Smooth muscle cell of the brain vasculature (primary cell): ENCODE measurements at regions not wholly inside any gene's neighbourhood (a gene's known extent, or its start where the extent isn't known, plus 50 kb on each side); places are given as distances from the start of the nearest gene placed in this dataset.

Source experiments
- DNase-seq: peaks from one replicate; pipeline ENCODE4 v3.0.0-alpha.2; 2012; ENCODE audit warnings: low read depth, low spot score

DNA sequence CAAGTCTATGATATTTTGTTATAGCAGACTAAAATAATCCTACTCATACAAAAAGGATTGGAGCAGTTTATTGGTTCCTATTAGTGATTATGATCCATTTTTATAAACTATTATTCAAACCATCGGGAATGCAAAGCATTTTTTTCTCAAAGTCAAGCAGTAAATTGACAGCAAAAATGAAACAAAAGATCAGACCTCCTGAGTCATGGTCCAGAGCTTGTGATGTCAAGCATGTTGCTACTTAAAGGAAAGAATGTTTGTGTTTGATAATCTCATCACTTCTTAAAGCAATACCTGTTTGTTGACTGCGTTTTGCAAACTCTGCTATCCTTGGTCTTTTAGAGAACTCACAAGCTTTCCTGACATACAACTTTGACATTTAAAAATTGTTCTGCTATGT lies 204.4 kb downstream of the SAMD5 start:
- no peak for DNase-seq

DNA sequence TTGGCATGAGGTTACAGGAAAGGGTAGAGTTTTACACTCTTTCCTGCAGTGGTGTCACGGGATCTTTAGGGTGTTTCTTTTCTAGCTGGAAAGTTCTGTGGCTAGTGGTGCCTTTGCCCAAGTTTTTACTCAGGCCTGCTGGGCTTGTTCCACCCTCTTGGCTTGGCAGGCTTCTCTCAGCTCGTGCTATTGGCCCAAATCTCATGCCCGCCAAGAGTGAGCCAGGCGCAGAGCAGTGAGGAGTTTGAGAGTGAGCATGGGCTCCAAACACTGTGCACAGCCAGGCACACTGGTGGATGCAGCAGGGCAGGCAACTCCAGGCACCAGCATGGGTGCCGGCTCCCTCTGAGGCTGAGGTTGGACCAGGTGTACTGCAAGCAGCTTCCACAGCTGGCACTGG lies 206.5 kb downstream of the SAMD5 start:
- DNase-seq, result no peak

DNA sequence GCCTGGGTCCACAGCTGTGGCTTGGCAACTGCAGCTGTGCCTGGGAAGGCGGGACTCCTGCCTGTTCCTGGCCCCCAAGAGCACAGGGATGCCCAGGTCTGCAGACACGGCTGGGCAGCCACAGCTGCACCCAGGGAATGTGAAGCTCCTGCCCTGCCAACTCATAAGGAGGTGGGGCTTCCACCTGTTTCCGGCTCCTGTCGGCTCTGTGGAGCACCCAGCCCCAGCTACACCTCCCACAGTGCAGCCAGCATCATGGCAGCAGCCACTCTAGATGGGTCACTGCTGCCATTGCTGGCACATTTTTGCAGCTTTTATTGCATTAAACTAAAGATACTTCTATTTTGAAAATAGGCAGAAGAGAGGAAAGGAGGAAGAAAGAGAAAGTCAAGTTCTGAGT lies 207.9 kb downstream of the SAMD5 start:
- DNase-seq, result no peak

DNA sequence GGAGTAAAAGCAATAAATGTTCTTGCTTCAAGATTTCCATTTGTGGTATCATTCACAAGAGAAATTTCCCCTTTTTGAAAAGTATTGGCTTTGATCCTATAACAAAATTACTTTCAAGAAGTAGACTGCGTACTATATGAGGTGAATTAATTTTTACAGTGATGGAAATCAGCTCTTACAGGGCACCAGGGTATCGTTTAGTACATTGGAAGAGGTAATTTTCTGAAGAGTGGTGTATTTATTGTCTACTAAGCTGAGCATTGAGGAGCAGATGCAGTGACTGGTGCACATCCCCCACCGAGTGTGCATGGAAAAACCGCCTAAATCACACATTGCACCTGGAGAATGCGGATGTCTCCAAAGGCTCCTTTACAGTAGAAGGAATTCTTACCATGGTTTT lies 209.5 kb downstream of the SAMD5 start:
- no peak for DNase-seq

DNA sequence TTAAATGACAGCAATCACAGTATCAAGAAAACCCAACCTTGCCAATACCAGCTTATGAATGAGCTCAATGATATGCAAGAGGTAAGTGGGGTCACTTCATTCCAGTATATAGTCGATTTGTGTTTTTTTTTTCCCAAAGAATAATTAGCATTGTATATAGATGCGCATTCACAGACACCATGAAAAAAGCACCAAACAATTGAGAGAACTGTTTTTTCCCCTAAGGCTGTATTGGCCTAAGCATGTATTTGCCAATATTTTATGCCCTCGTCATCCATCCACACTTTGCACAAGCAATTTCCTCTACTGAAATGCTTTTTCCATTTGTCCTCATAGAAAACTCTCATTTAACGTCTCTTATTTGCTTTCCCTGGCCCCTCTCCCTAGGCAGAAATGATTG lies 213.7 kb downstream of the SAMD5 start:
- no peak for DNase-seq

DNA sequence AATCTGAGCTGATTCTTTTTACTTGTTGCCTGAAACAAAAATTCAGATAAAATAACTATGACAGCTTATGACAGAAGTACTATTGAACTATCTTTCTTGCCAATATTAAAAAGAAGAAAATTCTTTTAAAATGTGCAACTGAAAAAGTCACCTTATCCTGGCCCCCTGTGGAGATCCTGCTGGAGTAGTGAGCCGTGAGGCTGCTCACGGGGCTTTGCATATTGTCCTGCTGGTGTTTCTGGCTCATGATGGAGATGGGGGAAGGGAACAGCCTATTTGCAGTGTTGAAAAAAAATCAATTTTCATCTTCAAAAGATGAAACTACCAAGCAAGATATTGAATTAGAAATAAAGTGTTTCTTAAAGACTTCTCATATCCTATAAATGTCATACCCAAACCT lies 216.0 kb downstream of the SAMD5 start:
- no peak for DNase-seq

DNA sequence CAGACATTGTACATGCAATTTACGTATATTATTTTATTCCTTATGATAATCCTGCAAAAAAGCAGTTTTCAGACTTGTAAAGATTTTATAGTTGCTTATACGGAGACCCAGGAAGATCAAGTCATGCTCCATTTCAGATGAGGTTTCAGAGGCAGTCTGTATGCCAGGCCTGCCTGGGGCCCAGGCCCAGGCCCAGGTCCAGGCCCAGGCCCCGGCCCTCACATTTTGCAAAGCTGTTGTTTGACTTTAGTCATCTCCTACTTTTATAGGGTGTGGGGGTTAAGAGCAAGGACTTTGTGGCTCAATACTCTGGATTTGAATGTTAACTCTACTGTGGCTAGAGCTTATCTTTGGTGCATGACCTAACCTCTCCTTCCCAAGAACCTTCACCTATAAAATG lies 217.9 kb downstream of the SAMD5 start:
- DNase-seq, result no peak

DNA sequence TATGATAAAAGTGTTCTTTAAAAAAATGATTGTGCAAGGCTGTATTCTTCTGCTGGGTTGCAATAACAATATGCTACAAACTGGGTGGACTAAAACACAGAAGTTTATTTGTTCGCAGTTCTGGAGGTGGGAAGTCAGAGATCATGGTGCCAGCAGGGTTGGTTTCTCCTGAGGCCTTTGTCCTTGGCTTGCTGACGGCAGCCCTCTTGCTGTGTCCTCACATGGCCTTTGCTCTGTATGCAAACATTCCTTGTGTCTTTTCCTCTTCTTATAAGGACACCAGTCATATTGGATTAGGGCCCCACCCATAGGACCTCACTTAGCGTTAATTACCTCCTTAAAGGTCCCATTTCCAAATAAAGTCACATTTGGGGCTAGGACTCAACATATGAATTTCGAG lies 220.4 kb downstream of the SAMD5 start:
- DNase-seq, result no peak

DNA sequence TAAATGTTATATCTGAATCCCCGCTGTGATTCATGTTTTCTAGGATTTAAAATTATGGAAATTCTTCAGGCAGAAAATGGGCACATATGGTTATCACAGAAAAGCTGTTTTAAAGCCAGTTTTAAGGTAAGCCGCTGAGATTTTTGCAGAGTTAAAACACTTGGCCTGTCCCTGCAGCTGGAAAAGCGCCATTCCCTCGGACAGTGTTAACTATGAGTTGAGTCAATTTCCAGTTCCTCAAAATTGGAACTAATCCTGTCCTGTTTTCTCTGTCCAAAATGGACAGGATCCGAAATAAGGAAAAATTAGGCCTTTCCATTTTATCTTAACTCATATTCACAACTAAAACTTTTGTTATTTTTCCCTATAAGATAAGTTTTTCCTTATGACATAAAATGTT lies 225.2 kb downstream of the SAMD5 start:
- no peak for DNase-seq

DNA sequence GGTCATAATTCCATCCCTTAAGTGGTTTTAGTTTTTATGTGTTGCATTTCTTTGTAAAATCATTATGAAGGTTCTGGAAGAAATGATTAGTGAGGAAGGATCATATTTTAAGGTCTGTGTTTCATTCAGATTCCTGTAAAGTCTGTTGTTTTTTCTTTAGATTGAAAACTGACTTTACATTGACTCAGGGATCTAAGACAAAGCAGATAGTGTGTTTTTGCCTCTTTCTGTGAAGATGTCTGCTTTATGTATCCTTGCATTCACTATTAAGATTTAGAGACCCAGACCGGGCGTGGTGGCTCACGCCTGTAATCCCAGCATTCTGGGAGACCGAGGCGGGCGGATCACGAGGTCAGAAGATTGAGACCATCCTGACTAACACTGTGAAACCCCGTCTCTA lies 225.7 kb downstream of the SAMD5 start:
- DNase-seq, result no peak

DNA sequence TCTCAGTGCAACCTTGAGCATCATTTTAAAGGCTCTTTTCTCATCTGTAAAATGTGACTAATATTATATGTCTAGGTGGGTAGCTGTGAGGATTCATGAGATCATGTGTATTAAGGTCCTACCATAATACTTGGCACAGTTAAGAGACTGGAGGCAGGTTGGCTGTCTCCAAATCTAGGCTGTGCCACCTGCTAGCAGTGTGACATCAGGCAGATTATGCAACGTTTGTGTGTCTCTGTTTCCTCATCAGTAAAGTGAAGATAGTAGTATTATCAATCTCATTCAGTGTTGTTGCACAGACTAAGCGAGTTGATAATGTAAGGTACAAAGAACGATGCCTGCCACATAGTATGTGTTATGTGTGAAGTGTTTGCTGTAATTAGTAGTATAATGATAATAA lies 227.4 kb downstream of the SAMD5 start:
- no peak for DNase-seq

DNA sequence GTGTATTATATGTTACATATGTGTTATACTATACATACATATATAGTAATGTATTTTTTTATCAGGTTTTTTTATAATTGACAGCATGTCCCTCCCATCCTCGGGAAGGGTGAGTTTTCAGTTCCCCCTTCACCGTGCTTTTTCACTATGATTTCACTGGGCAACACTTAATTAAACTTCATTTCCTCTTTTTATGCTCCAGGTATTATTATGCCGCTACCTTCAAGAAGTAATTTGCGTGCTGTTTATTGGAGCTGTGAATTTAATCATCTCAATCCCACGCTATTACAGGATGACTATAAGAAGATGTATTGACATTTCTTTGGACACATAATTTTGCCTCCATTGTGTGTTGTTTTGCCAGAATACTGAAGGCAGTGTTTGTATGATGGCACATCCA lies 228.6 kb downstream of the SAMD5 start:
- no peak for DNase-seq

DNA sequence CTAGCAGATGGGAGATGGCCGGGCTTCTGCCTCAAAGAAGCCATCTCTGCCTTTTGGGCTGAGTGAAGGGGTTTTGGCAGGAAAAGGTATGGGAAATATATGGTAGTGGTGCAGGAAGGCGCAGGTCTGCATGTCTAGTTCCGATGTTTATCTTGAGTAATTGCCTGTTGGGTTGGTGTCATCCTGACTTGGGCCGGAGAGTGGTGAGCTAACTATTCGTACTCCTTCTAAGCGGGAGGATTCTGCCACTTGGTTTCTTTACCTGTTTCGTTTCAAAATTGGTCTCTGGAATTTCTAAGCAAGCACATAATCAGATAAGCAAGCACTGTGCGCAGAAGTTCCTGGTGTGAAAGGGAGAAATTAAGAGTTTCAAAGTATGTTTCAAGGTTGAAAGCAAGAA lies 229.6 kb downstream of the SAMD5 start:
- no peak for DNase-seq

DNA sequence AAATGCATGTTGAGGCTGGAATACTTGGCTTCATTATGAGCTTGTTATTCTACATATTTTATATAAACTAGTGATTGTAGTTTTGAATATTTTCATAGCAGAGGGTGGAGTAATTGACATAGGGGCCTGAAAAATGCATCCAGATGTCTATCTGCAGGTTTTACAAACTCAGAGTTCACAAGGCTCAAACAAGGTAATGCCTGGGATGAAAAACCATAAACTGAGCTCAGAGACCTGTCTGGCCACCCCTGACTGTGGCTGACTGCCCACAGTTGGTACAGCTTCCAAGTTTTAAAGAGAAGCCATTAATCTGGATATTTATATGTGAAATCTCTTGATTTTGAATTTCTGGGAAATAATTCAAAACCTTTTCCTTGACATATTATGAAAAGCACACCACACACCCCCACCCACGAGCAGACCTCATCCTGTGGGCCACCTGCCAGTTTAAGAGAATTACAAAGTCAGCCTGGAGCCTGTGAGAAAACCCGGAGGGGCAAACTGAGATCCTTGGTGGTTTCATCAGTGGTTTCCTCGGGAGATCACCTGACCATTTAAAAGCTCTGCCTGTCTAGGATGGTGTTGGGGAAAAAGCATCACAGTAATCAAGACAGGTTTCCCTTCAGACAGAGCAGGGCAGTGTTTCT lies 230.1 kb downstream of the SAMD5 start:
- DNase-seq, result no peak

DNA sequence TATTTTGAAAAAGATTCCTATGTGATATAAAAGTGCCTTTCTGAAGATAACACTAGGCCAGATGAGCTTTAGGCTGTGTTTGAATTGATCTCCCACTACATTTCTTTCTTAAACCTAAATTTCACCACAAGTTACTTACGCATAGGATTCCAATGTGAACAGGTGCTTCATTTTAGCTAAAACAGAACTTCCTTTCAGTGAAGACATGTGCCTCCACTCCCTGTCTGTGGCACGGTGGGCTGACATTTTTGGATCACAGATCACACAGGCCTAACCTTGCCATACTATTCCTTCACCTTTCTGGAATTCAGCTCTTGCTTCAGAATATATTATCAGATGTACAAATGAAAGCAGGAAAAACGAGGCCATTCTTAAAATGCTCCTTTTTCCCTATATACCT lies 231.8 kb downstream of the SAMD5 start:
- DNase-seq, result no peak

DNA sequence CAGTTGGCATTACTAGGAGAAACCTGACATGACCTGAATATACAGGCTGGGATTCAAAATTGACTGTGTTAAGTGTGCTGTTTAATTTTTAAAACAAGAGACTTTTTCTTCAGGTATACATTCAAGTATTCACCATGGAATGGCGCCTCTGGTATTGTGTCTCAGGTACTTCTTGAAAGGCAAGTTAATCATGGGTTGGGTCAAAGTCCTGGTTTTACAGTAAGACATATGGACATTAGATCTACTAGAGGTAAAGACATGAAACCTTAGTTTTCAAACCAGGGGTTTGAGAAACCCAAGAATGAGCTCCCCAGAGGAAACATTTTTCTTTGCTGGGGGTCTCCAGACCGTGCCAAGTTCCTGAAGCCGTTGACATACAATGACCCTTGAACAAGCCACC lies 232.4 kb downstream of the SAMD5 start:
- DNase-seq, result no peak

DNA sequence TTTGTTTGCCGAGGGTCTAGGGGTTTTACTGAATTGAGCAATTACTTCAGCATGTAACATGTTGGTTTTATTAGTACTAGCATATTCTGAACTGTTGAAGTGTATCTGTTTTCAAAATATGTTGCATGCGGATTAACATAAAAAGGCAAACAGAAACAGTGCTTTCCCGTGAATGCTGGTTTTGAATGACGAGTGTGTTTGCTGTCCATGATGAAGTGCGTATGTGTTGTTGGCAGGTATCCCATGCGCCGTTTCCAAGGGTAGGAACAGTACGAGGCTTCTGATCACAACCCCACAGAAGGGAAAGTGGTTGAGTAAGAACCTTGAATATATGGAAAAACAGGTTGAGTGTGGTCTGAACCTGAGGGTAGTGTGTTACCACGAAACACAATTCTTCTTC lies 232.9 kb downstream of the SAMD5 start:
- no peak for DNase-seq

DNA sequence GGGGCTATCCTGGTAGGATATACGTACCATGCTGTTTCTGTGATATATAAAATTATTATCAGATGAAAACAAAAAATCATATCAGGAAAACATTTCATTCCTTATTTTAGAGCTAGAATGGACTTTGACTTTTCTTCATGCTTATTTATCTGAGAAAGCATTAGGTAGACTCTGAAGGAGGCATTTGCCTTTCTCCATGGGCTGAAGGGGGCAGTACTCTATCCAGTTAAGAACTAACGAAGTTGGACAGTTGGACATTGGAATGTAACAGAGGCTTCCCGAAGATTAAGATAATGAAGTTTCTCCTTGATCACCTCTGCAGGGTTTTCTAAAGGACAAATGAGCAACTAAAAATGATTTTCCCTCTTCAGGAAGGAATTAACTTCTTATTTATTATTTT lies 233.9 kb downstream of the SAMD5 start:
- no peak for DNase-seq

DNA sequence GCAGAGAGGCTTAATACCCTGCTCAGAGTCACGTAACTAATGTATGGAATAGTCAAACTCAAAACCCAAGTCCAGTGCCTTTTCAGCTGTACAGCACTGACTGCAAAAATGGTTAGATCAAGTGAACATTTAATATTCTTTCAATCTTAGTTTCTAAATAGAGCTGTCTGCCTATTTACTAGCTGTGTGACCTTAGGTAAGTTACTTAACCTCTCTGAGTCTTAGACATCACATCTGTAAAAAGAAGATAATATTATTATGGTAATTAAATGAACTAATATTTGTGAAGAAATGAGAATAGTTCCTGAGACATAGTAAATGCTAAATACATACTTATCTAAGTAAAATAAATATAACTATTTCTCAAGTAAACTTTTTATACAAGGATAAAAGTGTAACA lies 235.5 kb downstream of the SAMD5 start:
- no peak for DNase-seq

DNA sequence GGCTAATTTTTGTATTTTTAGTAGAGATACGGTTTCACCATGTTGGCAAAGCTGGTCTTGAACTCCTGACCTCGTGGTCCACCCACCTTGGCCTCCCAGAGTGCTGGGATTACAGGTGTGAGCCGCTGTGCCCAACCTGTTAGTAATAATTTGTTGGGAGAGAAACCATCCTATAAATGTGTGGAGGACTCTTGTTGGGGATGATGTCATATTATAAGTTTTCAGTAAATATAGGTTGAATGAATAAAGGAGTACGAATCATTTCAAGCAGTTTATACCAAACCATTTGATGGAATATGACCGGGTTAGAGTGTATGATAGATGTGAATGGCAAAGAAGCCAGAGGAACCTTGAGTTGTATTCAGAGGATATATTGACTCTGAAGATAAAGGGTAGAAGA lies 240.8 kb downstream of the SAMD5 start:
- no peak for DNase-seq

DNA sequence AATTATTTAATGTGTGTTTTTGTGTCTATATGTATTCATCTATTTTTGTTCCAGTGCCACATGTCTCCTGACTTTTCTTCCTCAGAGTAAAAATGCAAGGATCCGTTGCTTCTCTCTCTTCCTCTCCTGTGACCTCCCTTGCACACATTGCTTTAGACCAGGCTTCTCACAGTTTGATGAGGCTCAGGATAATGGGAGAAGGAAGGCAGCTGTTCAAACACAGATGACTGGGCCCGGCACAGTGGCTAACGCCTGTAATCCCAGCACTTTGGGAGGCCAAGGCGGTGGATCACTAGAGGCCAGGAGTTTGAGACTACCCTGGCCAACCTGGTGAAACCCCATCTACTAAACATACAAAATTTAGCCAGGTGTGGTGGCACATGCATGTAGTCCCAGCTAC lies 241.9 kb downstream of the SAMD5 start:
- no peak for DNase-seq

DNA sequence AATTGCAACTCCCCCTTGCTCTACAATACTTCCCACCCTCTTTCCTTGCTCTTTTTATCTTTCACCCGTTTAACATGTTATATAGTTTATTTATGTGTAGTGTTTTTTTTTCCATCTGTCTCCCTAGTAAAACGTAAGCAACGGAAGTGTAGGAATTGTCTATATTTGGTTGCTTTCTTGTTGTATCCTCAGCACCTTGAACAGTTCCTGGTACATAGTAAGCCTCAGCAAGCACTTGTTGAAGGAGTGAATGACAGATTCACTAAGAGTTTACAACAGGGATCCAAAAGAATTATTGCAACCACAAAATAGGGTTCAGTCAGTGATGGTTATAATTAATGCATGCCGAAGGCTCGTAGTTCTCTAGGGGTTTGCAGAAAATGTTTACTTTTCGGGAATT lies 242.7 kb downstream of the SAMD5 start:
- no peak for DNase-seq

DNA sequence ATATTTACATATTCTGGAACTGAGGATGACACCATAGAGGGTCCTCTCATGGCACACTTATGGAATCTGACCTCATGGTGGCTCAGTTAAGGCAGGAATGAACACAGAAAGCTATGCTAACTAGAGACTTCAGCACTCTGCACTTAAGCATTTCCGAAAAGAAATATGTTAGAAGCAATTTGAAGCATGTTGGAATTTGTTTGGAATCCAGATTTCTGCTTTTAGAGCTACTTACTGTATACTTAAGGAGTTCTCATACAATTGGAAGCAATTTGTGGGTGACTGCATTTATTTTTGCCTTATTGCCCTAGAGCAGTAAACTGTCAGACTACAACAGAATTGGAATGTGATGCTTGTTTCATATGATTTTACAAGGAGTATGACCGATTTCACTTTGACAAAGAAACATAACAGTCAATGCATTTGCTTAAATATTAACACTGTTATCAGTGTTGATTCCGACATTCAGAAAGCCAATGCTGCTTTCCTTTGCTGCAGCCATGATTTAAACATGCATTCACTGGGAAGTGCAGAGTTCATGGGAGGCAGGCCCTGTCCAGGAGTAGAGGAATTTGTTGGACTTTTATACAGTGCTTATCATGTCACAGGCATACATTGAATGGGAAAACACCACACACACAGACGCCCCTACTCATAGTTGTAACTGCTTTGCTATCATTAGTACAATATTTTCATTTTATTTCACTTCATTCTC lies 244.4 kb downstream of the SAMD5 start:
- DNase-seq, result no peak

DNA sequence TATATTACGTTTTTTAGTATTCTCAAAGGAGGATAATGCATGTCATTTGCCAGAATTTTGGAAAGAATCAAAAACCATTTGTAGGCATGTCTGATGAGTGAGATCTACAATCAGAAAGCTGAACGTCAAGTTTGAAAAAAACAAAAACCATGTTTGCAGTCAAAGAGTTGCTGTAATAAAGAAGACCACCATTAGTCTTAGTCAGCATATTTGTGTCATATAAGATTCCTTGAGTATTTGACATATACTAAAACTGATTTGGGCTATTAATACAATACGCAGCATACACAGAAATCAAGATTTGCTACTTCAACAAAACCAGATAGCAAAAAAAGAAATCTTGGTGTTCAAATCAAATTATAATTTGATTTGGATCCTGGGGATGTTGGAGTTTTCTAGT lies 247.5 kb downstream of the SAMD5 start:
- no peak for DNase-seq
